WI38 (cell line): ENCODE measurements at regions not wholly inside any gene's neighbourhood (a gene's known extent, or its start where the extent isn't known, plus 50 kb on each side); places are given as distances from the start of the nearest gene placed in this dataset.
"Not testable (repeated sequence)": the region's sequence is repeated elsewhere in the genome, so short reads cannot be mapped to it uniquely, and the experiment has no call there.

Source experiments
- H3K4me3 ChIP-seq: 2 replicates; pipeline ENCODE4 v1.5.1; 2011; ENCODE audit warnings: low read depth, mild to moderate bottlenecking, control low read depth, low read length
- TF ChIP-seq, protein P1 (sequence below): IDR thresholded peaks from 2 replicates; pipeline ENCODE4 v1.5.1; 2012; ENCODE audit warnings: low read depth, mild to moderate bottlenecking, control low read depth, low read length

DNA sequence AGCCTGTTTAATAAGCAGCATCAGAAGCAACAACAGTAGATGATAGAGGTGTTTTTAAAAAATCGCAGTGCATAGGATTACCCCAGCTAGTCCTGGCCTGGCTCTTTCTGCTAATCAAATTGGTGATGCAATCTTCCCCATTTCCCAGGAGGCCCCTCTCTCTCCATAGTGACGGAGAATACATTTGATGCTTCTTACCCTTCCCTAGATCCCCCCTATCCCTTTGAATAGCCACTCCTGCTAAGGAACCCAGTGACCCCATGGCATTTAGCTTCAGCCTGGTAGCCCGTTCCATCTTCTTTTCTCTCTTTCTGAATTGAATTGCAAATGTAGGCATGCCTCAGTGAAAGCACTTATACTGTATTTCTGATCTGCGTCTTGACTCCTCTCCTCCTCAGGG lies 223.6 kb upstream of the GAP43 start:
- H3K4me3 ChIP-seq = no peak overlapping the region
- TF ChIP-seq, protein P1, sequence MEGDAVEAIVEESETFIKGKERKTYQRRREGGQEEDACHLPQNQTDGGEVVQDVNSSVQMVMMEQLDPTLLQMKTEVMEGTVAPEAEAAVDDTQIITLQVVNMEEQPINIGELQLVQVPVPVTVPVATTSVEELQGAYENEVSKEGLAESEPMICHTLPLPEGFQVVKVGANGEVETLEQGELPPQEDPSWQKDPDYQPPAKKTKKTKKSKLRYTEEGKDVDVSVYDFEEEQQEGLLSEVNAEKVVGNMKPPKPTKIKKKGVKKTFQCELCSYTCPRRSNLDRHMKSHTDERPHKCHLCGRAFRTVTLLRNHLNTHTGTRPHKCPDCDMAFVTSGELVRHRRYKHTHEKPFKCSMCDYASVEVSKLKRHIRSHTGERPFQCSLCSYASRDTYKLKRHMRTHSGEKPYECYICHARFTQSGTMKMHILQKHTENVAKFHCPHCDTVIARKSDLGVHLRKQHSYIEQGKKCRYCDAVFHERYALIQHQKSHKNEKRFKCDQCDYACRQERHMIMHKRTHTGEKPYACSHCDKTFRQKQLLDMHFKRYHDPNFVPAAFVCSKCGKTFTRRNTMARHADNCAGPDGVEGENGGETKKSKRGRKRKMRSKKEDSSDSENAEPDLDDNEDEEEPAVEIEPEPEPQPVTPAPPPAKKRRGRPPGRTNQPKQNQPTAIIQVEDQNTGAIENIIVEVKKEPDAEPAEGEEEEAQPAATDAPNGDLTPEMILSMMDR = no peak

DNA sequence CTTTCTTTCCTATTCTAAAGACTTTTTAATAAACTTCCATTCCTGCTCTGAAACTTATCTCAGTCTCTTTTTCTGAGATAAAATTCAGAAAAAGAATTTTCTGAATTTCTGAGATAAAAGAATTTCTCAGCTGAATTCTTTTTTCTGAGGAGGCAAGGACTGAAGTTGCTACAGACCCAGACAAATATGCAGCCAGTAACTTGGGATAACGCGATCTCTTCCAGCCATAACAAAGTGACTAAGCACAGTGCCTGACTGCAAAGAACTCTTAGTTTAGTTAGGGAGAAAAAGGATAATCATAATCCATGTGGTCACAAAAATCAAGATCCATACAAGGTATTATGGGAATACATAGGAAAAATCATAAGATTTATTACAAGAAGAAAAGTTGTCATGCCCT lies 222.0 kb upstream of the GAP43 start:
- TF ChIP-seq, protein P1 = no peak

DNA sequence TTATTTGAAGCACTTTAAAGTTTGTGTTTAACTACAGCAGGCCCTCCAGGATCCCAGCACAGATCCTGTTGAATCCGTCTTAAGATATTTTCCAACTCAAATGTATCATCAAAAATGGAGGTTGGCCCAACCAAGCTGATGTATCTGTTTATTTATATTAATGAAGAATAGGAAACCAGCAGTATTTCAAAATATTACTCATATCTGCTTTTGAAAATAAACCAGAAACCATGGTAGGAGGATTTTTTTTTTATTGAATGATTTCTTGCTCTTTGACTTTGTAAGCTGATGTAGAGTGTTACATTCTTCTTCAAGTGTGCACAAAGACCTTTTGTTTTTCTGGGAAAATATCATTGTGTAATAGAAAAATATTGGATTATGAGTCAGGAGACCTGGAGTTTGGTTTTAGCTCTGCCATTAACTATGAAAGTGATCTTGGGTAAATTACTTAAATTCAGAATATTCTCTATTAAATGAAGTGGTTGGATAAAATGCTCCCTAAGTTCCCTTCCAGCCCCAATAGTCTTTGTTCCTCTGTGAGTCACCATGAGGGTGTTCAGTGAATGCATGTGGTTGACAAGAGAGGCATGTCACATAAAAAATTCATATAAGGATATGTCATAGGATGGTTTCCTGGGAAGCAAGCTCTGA lies 221.3 kb upstream of the GAP43 start:
- TF ChIP-seq, protein P1 = no peak
- no peak overlapping the region for H3K4me3 ChIP-seq

More for the DNA sequence above, 222.0 kb upstream of the GAP43 start:
- H3K4me3 ChIP-seq = no peak overlapping the region

DNA sequence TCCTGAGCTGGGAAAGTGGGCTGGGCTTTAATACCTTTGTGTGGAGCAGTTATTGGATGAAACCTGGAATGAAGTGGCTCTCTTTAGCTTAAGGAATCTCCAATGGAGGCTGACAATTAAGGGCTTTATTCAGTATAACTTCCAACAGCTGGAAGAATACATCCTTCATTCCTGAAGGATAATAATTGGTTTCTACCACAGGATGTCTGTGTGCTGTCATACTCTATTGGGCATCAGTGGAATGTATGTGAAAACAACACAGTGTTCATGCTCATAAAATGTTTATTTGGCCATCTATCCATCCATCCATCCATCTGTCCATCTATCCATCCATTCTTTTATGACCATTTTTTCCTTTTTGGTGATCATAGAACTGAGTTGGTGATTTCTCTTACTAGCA lies 220.7 kb upstream of the GAP43 start:
- TF ChIP-seq, protein P1 = no peak
- H3K4me3 ChIP-seq = no peak overlapping the region

DNA sequence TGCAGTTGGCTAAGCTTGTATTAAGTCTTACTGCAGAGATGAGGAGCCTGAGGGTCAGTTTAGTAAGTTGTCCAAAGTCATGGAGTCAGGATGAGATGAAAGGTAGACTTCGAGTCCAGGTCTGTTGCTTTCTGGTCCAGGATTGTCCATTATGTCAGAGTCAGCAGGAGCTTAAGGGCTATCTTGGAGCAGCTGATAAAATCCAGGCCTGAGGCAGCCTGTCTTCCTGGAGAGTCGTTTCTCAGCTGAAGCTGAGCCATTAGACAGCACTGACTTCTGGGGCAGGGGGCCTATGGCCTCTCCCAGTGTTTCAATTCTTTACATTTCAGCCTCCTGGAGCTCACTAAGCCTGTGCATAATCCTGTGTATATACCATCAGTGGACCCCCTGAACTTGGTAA lies 219.5 kb upstream of the GAP43 start:
- H3K4me3 ChIP-seq = no peak overlapping the region
- TF ChIP-seq, protein P1 = no peak

DNA sequence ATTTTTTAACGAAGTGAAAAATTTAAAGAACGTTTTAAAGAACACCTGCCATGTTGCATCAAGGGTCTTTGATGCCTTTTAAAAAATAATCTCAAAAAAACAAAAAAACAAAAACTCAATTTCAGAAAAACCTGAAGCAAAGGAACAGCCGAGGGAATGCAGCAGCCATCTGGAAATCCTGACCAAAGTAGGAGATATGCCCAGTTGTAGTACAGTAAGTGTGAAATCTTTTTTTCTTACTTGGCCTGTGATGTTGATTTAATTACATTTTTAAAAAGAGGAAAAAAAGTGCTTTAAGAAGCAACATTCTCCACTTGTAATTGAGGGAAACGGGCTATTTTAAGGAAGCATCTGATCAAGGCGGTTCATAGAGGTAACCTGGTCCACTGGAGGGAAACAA lies 213.7 kb upstream of the GAP43 start:
- H3K4me3 ChIP-seq = no peak overlapping the region
- TF ChIP-seq, protein P1 = no peak

DNA sequence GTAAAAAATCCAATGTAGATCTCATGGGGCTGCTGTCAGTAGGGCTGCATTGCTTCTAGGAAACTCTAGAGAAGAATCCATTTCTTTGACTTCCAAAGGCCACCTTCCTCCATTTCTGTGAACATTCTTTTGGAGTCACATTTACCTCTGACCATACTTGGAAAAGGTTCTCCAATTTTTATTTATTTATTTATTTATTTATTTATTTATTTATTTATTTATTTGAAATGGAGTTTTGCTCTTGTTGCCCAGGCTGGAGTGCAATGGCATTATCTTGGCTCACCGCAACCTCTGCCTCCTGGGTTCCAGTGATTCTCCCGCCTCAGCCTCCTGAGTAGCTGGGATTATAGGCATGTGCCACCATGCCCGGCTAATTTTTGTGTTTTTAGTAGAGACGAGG lies 208.7 kb upstream of the GAP43 start:
- H3K4me3 ChIP-seq = not testable (repeated sequence)
